Activated B cell treated with CpG ODN at 0.5 μM for 24 hours (primary cell): ENCODE measurements at regions not wholly inside any gene's neighbourhood (a gene's known extent, or its start where the extent isn't known, plus 50 kb on each side); places are given as distances from the start of the nearest gene placed in this dataset.

Experiments
- ATAC-seq: fragments of 200-7000 bp; cut with Tn5 transposase; one replicate; pipeline ENCODE4 v1.10.0; 2021; ENCODE audit warnings: low read depth, mild to moderate bottlenecking, moderate library complexity
- CTCF ChIA-PET: fragments of 350-600 bp; sonication (Branson Sonifier 250); formaldehyde crosslinking; loops from one replicate; lab custom pipeline; 2021; ENCODE audit warnings: antibody characterized with exemption; lab: Charles Lee
- POLR2A ChIA-PET: fragments of 350-600 bp; sonication (Branson Sonifier 250); formaldehyde crosslinking; loops from one replicate; lab custom pipeline; 2021; ENCODE audit warnings: antibody characterized with exemption; lab: Charles Lee
- DNase-seq: peaks from one replicate; pipeline ENCODE4 v3.0.0; 2022
- H3K27ac Mint-ChIP-seq: one replicate; pipeline ENCODE4 v1.8.0; 2020; ENCODE audit warnings: mixed read lengths
- H3K27me3 Mint-ChIP-seq: one replicate; pipeline ENCODE4 v1.8.0; 2021; ENCODE audit warnings: mixed read lengths
- H3K36me3 Mint-ChIP-seq: one replicate; pipeline ENCODE4 v1.8.0; 2021; ENCODE audit warnings: low read depth, mixed read lengths
- H3K4me1 Mint-ChIP-seq: one replicate; pipeline ENCODE4 v1.8.0; 2021; ENCODE audit warnings: mixed read lengths
- H3K4me3 Mint-ChIP-seq: one replicate; pipeline ENCODE4 v1.8.0; 2020; ENCODE audit warnings: mild to moderate bottlenecking, mixed read lengths
- H3K9me3 Mint-ChIP-seq: one replicate; pipeline ENCODE4 v1.8.0; 2020; ENCODE audit warnings: mixed read lengths
- CTCF ChIP-seq: fragments of 200-600 bp; IDR thresholded peaks from one replicate; pipeline ENCODE4 v1.8.0; 2022; ENCODE audit warnings: antibody characterized with exemption, mild to moderate bottlenecking
- intact Hi-C: fragments of 100-400 bp; cut with micrococcal nuclease; formaldehyde crosslinking; loops from one replicate; pipeline ENCODE4 v1.15.1; 2024

- Mint-ChIP-seq H3K27me3 (no peaks in the 10 kb centered on the region), H3K4me1 (no peaks in the 10 kb centered on the region), H3K4me3 (no peak overlapping the region), H3K27ac (no peak overlapping the region), H3K36me3 (no peaks in the 10 kb centered on the region), H3K9me3 (peaks cover 9% of the 10 kb centered on the region)
- intact Hi-C loops = no loop called here
- ChIA-PET CTCF (no interaction called here), POLR2A (no interaction called here)
- ATAC-seq = no peak
- no peak for DNase-seq
- no peak for TF ChIP-seq CTCF
Observed at GRCh38 chr16:5556158-5556810, 458.7 kb upstream of the EEF2KMT start.

GRCh38 chr16:5551909-5552308 is 454.3 kb upstream of the EEF2KMT start:
- no peak for TF ChIP-seq CTCF
- Mint-ChIP-seq H3K4me1 (no peaks in the 10 kb centered on the region), H3K27me3 (no peaks in the 10 kb centered on the region), H3K9me3 (peaks cover 3% of the 10 kb centered on the region), H3K4me3 (no peak overlapping the region), H3K36me3 (no peaks in the 10 kb centered on the region), H3K27ac (no peak overlapping the region)
- CTCF ChIA-PET = no interaction called here
- intact Hi-C loops = no loop called here
- POLR2A ChIA-PET = no interaction called here
- ATAC-seq (no peak), DNase-seq (no peak)

- DNase-seq = no peak
- POLR2A ChIA-PET = no interaction called here
- Mint-ChIP-seq H3K27me3 (no peaks in the 10 kb centered on the region), H3K4me3 (no peak overlapping the region), H3K4me1 (no peaks in the 10 kb centered on the region), H3K36me3 (no peaks in the 10 kb centered on the region), H3K9me3 (peaks cover 3% of the 10 kb centered on the region), H3K27ac (no peak overlapping the region)
- CTCF ChIA-PET = no interaction called here
- ATAC-seq = no peak
- no peak for TF ChIP-seq CTCF
- intact Hi-C loops = no loop called here
Observed at GRCh38 chr16:5549802-5550201, 452.2 kb upstream of the EEF2KMT start.

DNA sequence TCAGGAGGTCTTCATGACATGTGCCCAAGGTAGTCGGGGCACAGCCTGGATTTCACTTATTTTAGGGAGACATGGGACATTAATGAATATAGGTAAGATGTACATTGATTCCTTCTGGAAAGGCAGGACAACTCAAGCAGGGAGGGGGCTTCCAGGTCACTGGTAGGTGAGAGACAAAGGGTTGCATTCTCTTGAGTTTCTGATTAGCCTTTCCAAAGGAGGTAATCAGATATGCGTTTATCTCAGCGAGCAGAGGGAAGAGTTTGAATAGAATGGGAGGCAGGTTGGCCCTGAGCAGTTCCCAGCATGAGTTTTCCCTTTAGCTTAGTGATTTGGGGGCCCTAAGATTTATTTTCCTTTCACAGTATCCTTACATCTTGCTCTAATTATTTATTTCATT is 443.8 kb upstream of the EEF2KMT start:
- no peak overlapping the region for H3K4me3 Mint-ChIP-seq
- DNase-seq (no peak), ATAC-seq (no peak)
- intact Hi-C loops = no loop called here
- no peaks in the 10 kb centered on the region for H3K9me3 Mint-ChIP-seq
- ChIA-PET POLR2A (no interaction called here), CTCF (no interaction called here)
- H3K27me3 Mint-ChIP-seq = peaks cover 3% of the 10 kb centered on the region
- H3K4me1 Mint-ChIP-seq = no peaks in the 10 kb centered on the region
- TF ChIP-seq CTCF = no peak
- H3K27ac Mint-ChIP-seq = no peak overlapping the region
- H3K36me3 Mint-ChIP-seq = no peaks in the 10 kb centered on the region

DNA sequence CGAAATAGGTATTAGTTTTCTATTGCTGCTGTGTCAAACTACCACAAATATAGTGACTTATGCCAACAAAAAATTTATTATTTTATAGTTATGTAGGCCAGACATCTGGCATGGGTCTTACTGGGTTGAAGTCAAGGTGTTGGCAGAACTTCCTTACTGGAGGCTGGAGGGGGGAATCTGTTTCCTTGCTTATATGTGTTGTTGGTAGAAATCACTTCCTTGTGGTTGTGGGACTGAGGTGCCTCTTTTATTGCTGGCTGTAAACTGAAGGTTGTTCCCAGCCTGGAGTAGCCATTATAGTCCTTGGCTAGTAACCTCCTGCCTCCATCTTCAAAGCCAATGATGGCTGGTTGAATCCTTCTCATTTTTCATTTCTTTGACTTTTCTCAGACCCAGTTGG is 439.8 kb upstream of the EEF2KMT start:
- intact Hi-C loops = no loop called here
- H3K36me3 Mint-ChIP-seq = no peaks in the 10 kb centered on the region
- CTCF ChIA-PET = no interaction called here
- ATAC-seq (no peak), DNase-seq (no peak)
- H3K4me3 Mint-ChIP-seq = no peak overlapping the region
- H3K4me1 Mint-ChIP-seq = no peaks in the 10 kb centered on the region
- no peak for TF ChIP-seq CTCF
- H3K27ac Mint-ChIP-seq = no peak overlapping the region
- no peaks in the 10 kb centered on the region for H3K9me3 Mint-ChIP-seq
- POLR2A ChIA-PET = no interaction called here
- H3K27me3 Mint-ChIP-seq = no peaks in the 10 kb centered on the region
